Subcutaneous abdominal adipose tissue (tissue), 5 donors: ENCODE measurements at regions not wholly inside any gene's neighbourhood (a gene's known extent, or its start where the extent isn't known, plus 50 kb on each side); places are given as distances from the start of the nearest gene placed in this dataset.

Source experiments
- H3K27ac ChIP-seq: one replicate; pipeline ENCODE4 v1.7.0; 2013; ENCODE audit warnings: low read depth, mild to moderate bottlenecking, inconsistent platforms, low read length, moderate library complexity
- H3K27me3 ChIP-seq, 5 donors: one replicate each; pipeline ENCODE4 v1.7.0; 2013; ENCODE audit warnings: low read length in 5 of 5, inconsistent platforms in 1 of 5; ENCODE audit not compliant: control insufficient read depth in 5 of 5, insufficient read depth in 4 of 5
- H3K36me3 ChIP-seq, 5 donors: one replicate each; pipeline ENCODE4 v1.7.0; 2013; ENCODE audit warnings: low read length in 5 of 5; ENCODE audit not compliant: control insufficient read depth in 5 of 5, insufficient read depth in 5 of 5
- H3K4me1 ChIP-seq, 5 donors: one replicate each; pipeline ENCODE4 v1.7.0; 2013; ENCODE audit warnings: low read length in 5 of 5, mild to moderate bottlenecking in 3 of 5, moderate library complexity in 1 of 5; ENCODE audit not compliant: control insufficient read depth in 5 of 5, insufficient read depth in 5 of 5
- H3K4me3 ChIP-seq, 5 donors: one replicate each; pipeline ENCODE4 v1.7.0; 2013; ENCODE audit warnings: low read length in 5 of 5, low read depth in 1 of 5
- H3K9ac ChIP-seq, 5 donors: one replicate each; pipeline ENCODE4 v1.7.0; 2013; ENCODE audit warnings: low read length in 5 of 5, mild to moderate bottlenecking in 4 of 5, moderate library complexity in 3 of 5
- H3K9me3 ChIP-seq, 5 donors: one replicate each; pipeline ENCODE4 v1.7.0; 2013; ENCODE audit warnings: low read length in 5 of 5; ENCODE audit not compliant: control insufficient read depth in 5 of 5
- donor health status: healthy.
- donor health status: healthy.
- donor health status: healthy.
- donor health status: healthy.
- donor health status: healthy.

- H3K4me3 ChIP-seq, result no peak overlapping the region
- no peak overlapping the region for H3K27ac ChIP-seq
- no peaks in the 10 kb centered on the region for H3K4me1 ChIP-seq
- no peaks in the 10 kb centered on the region for H3K27me3 ChIP-seq
- H3K9me3 ChIP-seq, result no peaks in the 10 kb centered on the region
- no peak overlapping the region for H3K9ac ChIP-seq
- no peaks in the 10 kb centered on the region for H3K36me3 ChIP-seq
Observed at GRCh38 chr15:93705753-93706455, 525.5 kb upstream of the MCTP2 start.

GRCh38 chr15:93703092-93703739, 528.1 kb upstream of the MCTP2 start:
- no peak overlapping the region for H3K9ac ChIP-seq
- no peaks in the 10 kb centered on the region for H3K36me3 ChIP-seq
- no peak overlapping the region for H3K27ac ChIP-seq
- peaks cover 0 to 3% (median 0%) of the 10 kb centered on the region in 5 donors for H3K9me3 ChIP-seq
- no peak overlapping the region for H3K4me3 ChIP-seq
- H3K4me1 ChIP-seq, result no peaks in the 10 kb centered on the region
- H3K27me3 ChIP-seq, result no peaks in the 10 kb centered on the region

GRCh38 chr15:93700051-93700450, 531.3 kb upstream of the MCTP2 start:
- peaks cover 2 to 9% (median 5%) of the 10 kb centered on the region in 5 donors for H3K9me3 ChIP-seq
- H3K4me3 ChIP-seq, result no peak overlapping the region
- H3K27ac ChIP-seq, result no peak overlapping the region
- H3K9ac ChIP-seq, result no peak overlapping the region
- no peaks in the 10 kb centered on the region for H3K27me3 ChIP-seq
- no peaks in the 10 kb centered on the region for H3K4me1 ChIP-seq
- H3K36me3 ChIP-seq, result no peaks in the 10 kb centered on the region

- Histone ChIP-seq H3K4me1 (no peaks in the 10 kb centered on the region), H3K9me3 (peaks cover 2 to 9% (median 5%) of the 10 kb centered on the region in 5 donors), H3K27ac (no peak overlapping the region), H3K36me3 (no peaks in the 10 kb centered on the region), H3K27me3 (no peaks in the 10 kb centered on the region), H3K9ac (no peak overlapping the region), H3K4me3 (no peak overlapping the region)
Observed at GRCh38 chr15:93694033-93694432, 537.3 kb upstream of the MCTP2 start.

- H3K4me1 ChIP-seq, result no peaks in the 10 kb centered on the region
- no peak overlapping the region for H3K9ac ChIP-seq
- peaks cover 18 to 38% (median 23%) of the 10 kb centered on the region in 5 donors for H3K9me3 ChIP-seq
- H3K36me3 ChIP-seq, result no peaks in the 10 kb centered on the region
- peak overlapping the region in 2 of 5 donors; percentile 1 to 35 for H3K4me3 ChIP-seq
- H3K27me3 ChIP-seq, result no peaks in the 10 kb centered on the region
- no peak overlapping the region for H3K27ac ChIP-seq
Observed at GRCh38 chr15:93683651-93684050, 547.7 kb upstream of the MCTP2 start.

GRCh38 chr15:93671387-93671943, 559.9 kb upstream of the MCTP2 start:
- no peak overlapping the region for H3K4me3 ChIP-seq
- no peaks in the 10 kb centered on the region for H3K36me3 ChIP-seq
- H3K4me1 ChIP-seq, result no peaks in the 10 kb centered on the region
- H3K27me3 ChIP-seq, result no peaks in the 10 kb centered on the region
- H3K9ac ChIP-seq, result no peak overlapping the region
- H3K9me3 ChIP-seq, result peaks cover 0 to 5% (median 0%) of the 10 kb centered on the region in 5 donors
- H3K27ac ChIP-seq, result no peak overlapping the region

- Histone ChIP-seq H3K27ac (no peak overlapping the region), H3K4me1 (no peaks in the 10 kb centered on the region), H3K4me3 (no peak overlapping the region), H3K27me3 (no peaks in the 10 kb centered on the region), H3K9ac (no peak overlapping the region), H3K9me3 (peaks cover 0 to 5% (median 0%) of the 10 kb centered on the region in 5 donors), H3K36me3 (no peaks in the 10 kb centered on the region)
Observed at GRCh38 chr15:93670931-93671330, 560.4 kb upstream of the MCTP2 start.

- Histone ChIP-seq H3K27ac (no peak overlapping the region), H3K9me3 (no peaks in the 10 kb centered on the region), H3K36me3 (no peaks in the 10 kb centered on the region), H3K9ac (no peak overlapping the region), H3K4me1 (no peaks in the 10 kb centered on the region), H3K27me3 (no peaks in the 10 kb centered on the region), H3K4me3 (no peak overlapping the region)
Observed at GRCh38 chr15:93664213-93664956, 567.0 kb upstream of the MCTP2 start.

- Histone ChIP-seq H3K4me1 (peaks cover 0 to 2% (median 0%) of the 10 kb centered on the region in 5 donors), H3K4me3 (no peak overlapping the region), H3K9me3 (no peaks in the 10 kb centered on the region), H3K27me3 (no peaks in the 10 kb centered on the region), H3K27ac (no peak overlapping the region), H3K36me3 (no peaks in the 10 kb centered on the region), H3K9ac (no peak overlapping the region)
Observed at GRCh38 chr15:93662162-93662885, 569.0 kb upstream of the MCTP2 start.
